Epithelial cell of esophagus (primary cell): ENCODE measurements at regions not wholly inside any gene's neighbourhood (a gene's known extent, or its start where the extent isn't known, plus 50 kb on each side); places are given as distances from the start of the nearest gene placed in this dataset.

ENCODE experiments used
- DNase-seq: peaks from one replicate; pipeline ENCODE4 v3.0.0; 2010; ENCODE audit warnings: low read depth
- H3K4me3 ChIP-seq: 2 replicates; pipeline ENCODE4 v1.5.1; 2011; ENCODE audit warnings: mild to moderate bottlenecking, low read length, control low read depth
- CTCF ChIP-seq: IDR thresholded peaks from 2 replicates; pipeline ENCODE4 v1.5.1; 2011; ENCODE audit warnings: low read depth, mild to moderate bottlenecking, low read length, control low read depth, inconsistent platforms; ENCODE audit not compliant: insufficient read depth; ENCODE audit errors: missing control alignments

GRCh38 chr4:155512046-155512445 lies 135.3 kb upstream of the MAP9 start:
- no peak for DNase-seq
- TF ChIP-seq CTCF: no peak

GRCh38 chr4:155510771-155511170 lies 134.0 kb upstream of the MAP9 start:
- H3K4me3 ChIP-seq: no peak overlapping the region
- TF ChIP-seq CTCF: no peak
- no peak for DNase-seq

More at GRCh38 chr4:155512046-155512445, 135.3 kb upstream of the MAP9 start:
- no peak overlapping the region for H3K4me3 ChIP-seq

GRCh38 chr4:155509555-155509954 lies 132.8 kb upstream of the MAP9 start:
- TF ChIP-seq CTCF: no peak
- H3K4me3 ChIP-seq: no peak overlapping the region
- peak; percentile 33 for DNase-seq

- DNase-seq: no peak
- no peak overlapping the region for H3K4me3 ChIP-seq
- no peak for TF ChIP-seq CTCF
These were observed 130.0 kb upstream of the MAP9 start for GRCh38 chr4:155506745-155507144.

- DNase-seq: no peak
- no peak for TF ChIP-seq CTCF
These were observed 128.6 kb upstream of the MAP9 start for GRCh38 chr4:155505321-155505720.

GRCh38 chr4:155497306-155497705 lies 120.5 kb upstream of the MAP9 start:
- no peak for DNase-seq
- peak; percentile 9 for TF ChIP-seq CTCF
- H3K4me3 ChIP-seq: no peak overlapping the region

More at GRCh38 chr4:155505321-155505720, 128.6 kb upstream of the MAP9 start:
- no peak overlapping the region for H3K4me3 ChIP-seq

GRCh38 chr4:155496294-155496626 lies 119.5 kb upstream of the MAP9 start:
- no peak overlapping the region for H3K4me3 ChIP-seq
- no peak for DNase-seq
- no peak for TF ChIP-seq CTCF
